ENCODE measurements at regions not wholly inside any gene's neighbourhood (a gene's known extent, or its start where the extent isn't known, plus 50 kb on each side); places are given as distances from the start of the nearest gene placed in this dataset.
"Not testable (repeated sequence)": the region's sequence is repeated elsewhere in the genome, so short reads cannot be mapped to it uniquely, and the experiment has no call there.

DNA sequence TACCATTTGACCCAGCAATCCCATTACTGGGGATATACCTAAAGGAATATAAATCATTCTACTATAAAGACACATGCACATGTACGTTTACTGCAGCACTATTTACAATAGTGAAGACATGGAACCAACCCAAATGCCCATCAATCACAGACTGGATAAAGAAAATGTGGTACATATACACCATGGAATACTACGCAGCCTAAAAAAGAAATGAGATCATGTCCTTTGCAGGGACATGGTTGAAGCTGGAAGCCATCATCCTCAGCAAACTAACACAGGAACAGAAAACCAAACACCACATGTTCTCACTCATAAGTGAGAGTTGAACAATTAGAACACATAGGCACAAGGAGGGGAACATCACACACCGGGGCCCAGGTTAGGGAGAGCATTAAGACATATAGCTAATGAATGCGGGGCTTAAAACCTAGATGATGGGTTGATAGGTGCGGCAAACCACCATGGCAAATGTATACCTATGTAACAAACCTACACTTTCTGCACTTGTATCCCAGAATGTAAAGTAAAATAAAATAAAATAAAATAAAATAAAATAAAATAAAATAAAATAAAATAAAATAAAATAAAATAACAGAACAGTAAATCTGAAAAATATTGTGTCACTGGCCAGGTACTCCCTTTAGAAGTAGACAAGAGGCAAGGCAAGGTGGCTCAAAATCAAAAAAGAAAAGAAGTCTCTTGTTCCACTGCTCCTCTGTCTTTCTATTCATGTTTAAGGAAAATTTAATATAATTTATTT lies 423.8 kb upstream of the GRAMD2B start:
- WGBS, 2 experiments = 100% methylated on average over 4 to 5 of the region's 5 CpGs
- not testable (repeated sequence) for H3K27ac ChIP-seq (ENCODE audit: insufficient read depth, low read depth, low read length, poor library complexity, severe bottlenecking); H3K36me3 ChIP-seq (ENCODE audit: control insufficient read depth, insufficient read depth, low read length)

DNA sequence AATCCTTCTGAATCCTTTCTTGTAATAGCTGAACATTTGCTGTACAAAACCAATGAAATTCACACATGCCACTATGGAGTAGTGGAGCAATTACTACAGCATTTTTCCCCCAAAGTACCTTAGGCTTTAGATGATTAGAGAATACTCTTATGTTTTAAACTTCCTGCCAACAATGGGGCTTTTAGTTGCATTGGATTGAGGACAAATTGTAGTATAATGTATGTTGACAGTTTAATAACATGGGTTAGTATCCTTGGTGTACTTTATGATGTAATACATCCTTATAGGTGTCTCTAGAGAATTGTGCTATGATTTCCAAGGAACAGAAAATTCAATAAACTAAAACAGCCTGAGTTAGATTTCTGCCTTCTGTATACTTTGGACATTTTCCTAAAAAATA lies 422.7 kb upstream of the GRAMD2B start:
- H3K4me3 ChIP-seq (ENCODE audit: insufficient read depth, low read depth, low read length) = no peak overlapping the region
- H3K27me3 ChIP-seq (ENCODE audit: control insufficient read depth, insufficient read depth, low read length, poor library complexity, severe bottlenecking) = no peaks in the 10 kb centered on the region
- H3K9me3 ChIP-seq (ENCODE audit: control insufficient read depth, low read length) = no peaks in the 10 kb centered on the region
- H3K4me1 ChIP-seq (ENCODE audit: control insufficient read depth, insufficient read depth, low read length) = peaks cover 6% of the 10 kb centered on the region
- no peak overlapping the region for H3K27ac ChIP-seq (ENCODE audit: insufficient read depth, low read depth, low read length, poor library complexity, severe bottlenecking)
- no peaks in the 10 kb centered on the region for H3K36me3 ChIP-seq (ENCODE audit: control insufficient read depth, insufficient read depth, low read length)

More for the DNA sequence above, 423.8 kb upstream of the GRAMD2B start:
- not testable (repeated sequence) for H3K9me3 ChIP-seq (ENCODE audit: control insufficient read depth, low read length); H3K27me3 ChIP-seq (ENCODE audit: control insufficient read depth, insufficient read depth, low read length, poor library complexity, severe bottlenecking); H3K4me1 ChIP-seq (ENCODE audit: control insufficient read depth, insufficient read depth, low read length); H3K4me3 ChIP-seq (ENCODE audit: insufficient read depth, low read depth, low read length)

DNA sequence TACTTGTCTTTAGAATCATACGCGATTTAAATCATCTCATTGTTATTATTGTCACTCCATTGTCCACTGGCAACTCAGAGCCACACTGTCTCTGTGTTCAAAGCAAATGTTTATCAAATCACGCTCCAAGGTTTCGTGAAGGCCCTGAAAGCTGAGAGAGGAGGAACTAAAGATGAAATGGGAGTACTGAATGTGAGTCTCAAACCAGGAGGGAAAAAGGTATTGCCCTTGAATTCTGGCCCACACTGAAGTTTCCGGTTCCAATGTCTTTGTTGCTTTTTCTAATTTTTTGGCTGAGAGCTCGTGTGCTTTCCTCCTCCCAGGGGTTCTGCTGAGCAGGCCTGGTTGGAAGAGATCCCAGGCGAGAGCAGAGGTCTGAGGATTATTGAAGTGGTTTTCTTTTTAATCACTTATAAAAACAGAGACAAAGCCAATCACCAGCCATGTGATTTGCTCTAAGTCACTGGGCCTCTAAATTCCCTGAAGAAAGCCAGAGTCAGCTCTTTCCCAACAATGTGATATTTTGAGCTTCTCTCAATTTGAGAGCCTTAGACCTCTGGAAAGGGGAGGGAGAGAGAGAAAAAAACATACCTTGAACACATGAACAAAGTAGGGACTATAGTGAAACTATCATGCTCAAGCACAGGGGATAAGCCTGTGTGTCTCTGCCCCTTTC lies 420.8 kb upstream of the GRAMD2B start:
- no peak overlapping the region for H3K27ac ChIP-seq (ENCODE audit: insufficient read depth, low read depth, low read length, poor library complexity, severe bottlenecking)
- WGBS, 2 experiments = 88 to 89% methylated on average over 6 of the region's 7 CpGs

DNA sequence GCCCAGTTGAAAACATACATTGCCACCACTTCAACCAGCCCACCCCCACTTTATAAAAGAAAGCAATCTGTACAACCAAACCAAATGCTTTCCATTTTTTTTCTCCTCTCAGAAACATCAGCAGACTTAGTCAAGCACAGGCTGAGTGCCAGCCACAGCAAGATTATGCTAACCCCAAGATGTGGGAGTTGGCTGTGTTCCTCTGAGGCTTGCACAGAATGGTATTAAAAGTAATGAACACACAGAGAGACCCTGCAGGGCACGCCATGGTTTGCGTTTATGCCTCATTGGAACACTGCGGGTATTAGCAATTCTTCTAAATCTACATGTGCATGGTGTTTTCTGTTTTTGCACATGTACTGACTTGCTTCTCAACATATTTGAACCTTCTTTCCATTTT lies 419.9 kb upstream of the GRAMD2B start:
- Histone ChIP-seq H3K36me3 (ENCODE audit: control insufficient read depth, insufficient read depth, low read length) (no peaks in the 10 kb centered on the region), H3K4me1 (ENCODE audit: control insufficient read depth, insufficient read depth, low read length) (peaks cover 6% of the 10 kb centered on the region), H3K9me3 (ENCODE audit: control insufficient read depth, low read length) (no peaks in the 10 kb centered on the region), H3K4me3 (ENCODE audit: insufficient read depth, low read depth, low read length) (no peak overlapping the region), H3K27ac (ENCODE audit: insufficient read depth, low read depth, low read length, poor library complexity, severe bottlenecking) (no peak overlapping the region), H3K27me3 (ENCODE audit: control insufficient read depth, insufficient read depth, low read length, poor library complexity, severe bottlenecking) (no peaks in the 10 kb centered on the region)
- 94 to 96% methylated on average over 3 of the region's 3 CpGs for WGBS, 2 experiments

More for the DNA sequence above, 420.8 kb upstream of the GRAMD2B start:
- peaks cover 6% of the 10 kb centered on the region for H3K4me1 ChIP-seq (ENCODE audit: control insufficient read depth, insufficient read depth, low read length)
- H3K4me3 ChIP-seq (ENCODE audit: insufficient read depth, low read depth, low read length) = no peak overlapping the region
- H3K9me3 ChIP-seq (ENCODE audit: control insufficient read depth, low read length) = no peaks in the 10 kb centered on the region
- no peaks in the 10 kb centered on the region for H3K27me3 ChIP-seq (ENCODE audit: control insufficient read depth, insufficient read depth, low read length, poor library complexity, severe bottlenecking)
- no peaks in the 10 kb centered on the region for H3K36me3 ChIP-seq (ENCODE audit: control insufficient read depth, insufficient read depth, low read length)

DNA sequence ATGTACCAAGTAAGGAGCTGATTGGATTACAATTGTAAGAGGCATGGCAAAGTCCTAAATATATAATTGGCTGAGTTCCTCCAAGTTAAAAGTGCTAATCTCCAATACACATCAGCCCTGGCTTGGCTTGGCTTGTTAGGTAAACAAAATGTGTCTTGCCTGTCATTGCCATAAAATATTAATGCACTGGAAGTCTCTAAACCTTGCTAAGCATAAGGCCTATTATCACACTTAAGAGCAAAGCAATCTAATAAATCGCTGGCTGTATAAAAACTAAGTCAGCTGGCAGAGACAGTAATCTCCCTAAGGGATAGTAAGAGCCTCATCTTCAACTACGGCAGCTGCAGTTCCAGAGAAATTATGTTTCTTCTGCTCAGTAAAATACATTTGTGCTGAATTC lies 418.6 kb upstream of the GRAMD2B start:
- no peaks in the 10 kb centered on the region for H3K27me3 ChIP-seq (ENCODE audit: control insufficient read depth, insufficient read depth, low read length, poor library complexity, severe bottlenecking)
- no peaks in the 10 kb centered on the region for H3K9me3 ChIP-seq (ENCODE audit: control insufficient read depth, low read length)
- no peak overlapping the region for H3K4me3 ChIP-seq (ENCODE audit: insufficient read depth, low read depth, low read length)
- WGBS, 2 experiments = 85 to 96% methylated on average over 2 of the region's 2 CpGs
- peaks cover 6% of the 10 kb centered on the region for H3K4me1 ChIP-seq (ENCODE audit: control insufficient read depth, insufficient read depth, low read length)
- H3K27ac ChIP-seq (ENCODE audit: insufficient read depth, low read depth, low read length, poor library complexity, severe bottlenecking) = no peak overlapping the region
- H3K36me3 ChIP-seq (ENCODE audit: control insufficient read depth, insufficient read depth, low read length) = no peaks in the 10 kb centered on the region

DNA sequence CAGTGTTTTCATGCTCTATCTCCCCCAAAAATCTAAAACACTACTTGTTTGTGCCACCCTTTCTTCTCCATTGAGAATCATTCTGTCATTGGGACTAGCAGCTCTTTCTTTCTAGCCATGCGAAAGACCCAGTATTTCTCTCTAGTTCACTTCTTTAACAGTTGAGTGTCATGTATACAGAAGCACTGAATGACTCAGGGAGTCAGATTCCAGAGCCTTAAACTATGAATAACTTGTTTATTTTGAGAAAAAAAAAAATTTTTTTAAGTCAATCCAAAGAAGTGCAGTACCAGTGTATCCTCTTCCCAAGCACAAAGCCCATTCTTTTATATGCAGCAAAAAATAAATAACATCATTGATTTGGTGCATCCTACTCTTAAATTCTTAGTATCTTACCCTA lies 415.4 kb upstream of the GRAMD2B start:
- H3K9me3 ChIP-seq (ENCODE audit: control insufficient read depth, low read length) = no peaks in the 10 kb centered on the region
- no peak overlapping the region for H3K4me3 ChIP-seq (ENCODE audit: insufficient read depth, low read depth, low read length)
- 100% methylated on average over 1 of the region's 1 CpG for WGBS, 2 experiments
- no peaks in the 10 kb centered on the region for H3K4me1 ChIP-seq (ENCODE audit: control insufficient read depth, insufficient read depth, low read length)
- no peaks in the 10 kb centered on the region for H3K27me3 ChIP-seq (ENCODE audit: control insufficient read depth, insufficient read depth, low read length, poor library complexity, severe bottlenecking)
- H3K27ac ChIP-seq (ENCODE audit: insufficient read depth, low read depth, low read length, poor library complexity, severe bottlenecking) = no peak overlapping the region
- H3K36me3 ChIP-seq (ENCODE audit: control insufficient read depth, insufficient read depth, low read length) = no peaks in the 10 kb centered on the region

DNA sequence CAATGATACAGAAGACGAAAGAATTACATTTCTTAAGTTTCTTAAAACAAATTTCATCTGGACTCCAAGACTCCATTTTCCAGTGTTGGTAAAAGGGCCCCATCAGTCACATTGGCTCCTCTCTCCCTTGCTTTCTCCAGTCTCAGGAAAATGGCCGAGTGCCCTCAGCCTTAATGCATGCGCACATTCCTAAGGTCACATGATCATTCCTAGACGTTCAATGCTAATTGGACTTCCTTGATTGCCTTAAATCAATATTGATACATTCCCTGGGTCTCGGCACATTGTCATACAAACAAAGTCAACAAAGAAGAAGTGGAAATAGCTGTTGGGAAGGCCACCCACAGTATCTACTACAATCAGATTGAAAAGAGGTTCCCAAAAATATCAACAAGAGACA lies 413.6 kb upstream of the GRAMD2B start:
- WGBS, 2 experiments = 47 to 49% methylated on average over 5 of the region's 5 CpGs
- Histone ChIP-seq H3K4me3 (ENCODE audit: insufficient read depth, low read depth, low read length) (no peak overlapping the region), H3K4me1 (ENCODE audit: control insufficient read depth, insufficient read depth, low read length) (no peaks in the 10 kb centered on the region), H3K9me3 (ENCODE audit: control insufficient read depth, low read length) (no peaks in the 10 kb centered on the region), H3K36me3 (ENCODE audit: control insufficient read depth, insufficient read depth, low read length) (no peaks in the 10 kb centered on the region), H3K27me3 (ENCODE audit: control insufficient read depth, insufficient read depth, low read length, poor library complexity, severe bottlenecking) (no peaks in the 10 kb centered on the region), H3K27ac (ENCODE audit: insufficient read depth, low read depth, low read length, poor library complexity, severe bottlenecking) (no peak overlapping the region)

DNA sequence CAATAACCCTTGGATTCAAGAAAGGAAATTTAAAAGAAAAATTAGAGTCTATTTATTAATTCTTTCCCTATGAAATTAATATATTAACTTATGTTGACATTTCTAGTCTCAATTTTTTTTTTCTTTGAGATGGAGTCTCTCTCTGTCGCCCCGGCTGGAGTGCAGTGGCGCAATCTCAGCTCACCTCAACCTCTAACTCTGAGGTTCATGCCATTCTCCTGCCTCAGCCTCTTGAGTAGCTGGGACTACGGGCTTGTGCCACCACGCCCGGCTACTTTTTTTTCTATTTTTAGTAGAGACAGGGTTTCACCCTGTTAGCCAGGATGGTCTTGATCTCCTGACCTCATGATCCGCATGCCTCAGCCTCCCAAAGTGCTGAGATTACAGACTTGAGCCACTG lies 411.7 kb upstream of the GRAMD2B start:
- not testable (repeated sequence) for H3K27ac ChIP-seq (ENCODE audit: insufficient read depth, low read depth, low read length, poor library complexity, severe bottlenecking)
- WGBS, 2 experiments = 89 to 94% methylated on average over 7 of the region's 7 CpGs

DNA sequence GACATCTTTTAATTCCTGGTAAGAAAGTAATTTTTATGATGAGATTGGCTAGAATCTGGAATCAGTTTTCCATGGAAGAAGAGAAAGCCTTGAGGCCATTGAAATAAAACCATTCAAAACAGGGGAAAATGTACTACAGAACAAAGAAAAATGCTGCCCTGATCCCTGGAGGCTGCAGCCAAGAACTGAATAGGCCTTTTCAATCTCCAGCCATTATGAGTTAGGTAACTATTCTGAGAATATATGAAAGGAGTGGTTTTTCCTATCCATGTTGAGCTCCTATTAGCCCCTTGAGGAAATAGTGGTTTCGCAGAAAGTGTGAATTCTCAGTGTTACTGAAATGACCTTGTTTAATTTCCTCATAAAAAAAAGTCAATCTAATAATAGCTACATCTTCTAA lies 408.5 kb upstream of the GRAMD2B start:
- Histone ChIP-seq H3K9me3 (ENCODE audit: control insufficient read depth, low read length) (no peaks in the 10 kb centered on the region), H3K27me3 (ENCODE audit: control insufficient read depth, insufficient read depth, low read length, poor library complexity, severe bottlenecking) (no peaks in the 10 kb centered on the region), H3K4me1 (ENCODE audit: control insufficient read depth, insufficient read depth, low read length) (peaks cover 6% of the 10 kb centered on the region), H3K36me3 (ENCODE audit: control insufficient read depth, insufficient read depth, low read length) (no peaks in the 10 kb centered on the region), H3K27ac (ENCODE audit: insufficient read depth, low read depth, low read length, poor library complexity, severe bottlenecking) (no peak overlapping the region), H3K4me3 (ENCODE audit: insufficient read depth, low read depth, low read length) (no peak overlapping the region)
- WGBS, 2 experiments = 88% methylated on average over 1 of the region's 1 CpG; no CpG with 5 or more reads in 1 of the 2 experiments

More for the DNA sequence above, 411.7 kb upstream of the GRAMD2B start:
- not testable (repeated sequence) for H3K9me3 ChIP-seq (ENCODE audit: control insufficient read depth, low read length); H3K4me1 ChIP-seq (ENCODE audit: control insufficient read depth, insufficient read depth, low read length); H3K36me3 ChIP-seq (ENCODE audit: control insufficient read depth, insufficient read depth, low read length); H3K27me3 ChIP-seq (ENCODE audit: control insufficient read depth, insufficient read depth, low read length, poor library complexity, severe bottlenecking); H3K4me3 ChIP-seq (ENCODE audit: insufficient read depth, low read depth, low read length)

DNA sequence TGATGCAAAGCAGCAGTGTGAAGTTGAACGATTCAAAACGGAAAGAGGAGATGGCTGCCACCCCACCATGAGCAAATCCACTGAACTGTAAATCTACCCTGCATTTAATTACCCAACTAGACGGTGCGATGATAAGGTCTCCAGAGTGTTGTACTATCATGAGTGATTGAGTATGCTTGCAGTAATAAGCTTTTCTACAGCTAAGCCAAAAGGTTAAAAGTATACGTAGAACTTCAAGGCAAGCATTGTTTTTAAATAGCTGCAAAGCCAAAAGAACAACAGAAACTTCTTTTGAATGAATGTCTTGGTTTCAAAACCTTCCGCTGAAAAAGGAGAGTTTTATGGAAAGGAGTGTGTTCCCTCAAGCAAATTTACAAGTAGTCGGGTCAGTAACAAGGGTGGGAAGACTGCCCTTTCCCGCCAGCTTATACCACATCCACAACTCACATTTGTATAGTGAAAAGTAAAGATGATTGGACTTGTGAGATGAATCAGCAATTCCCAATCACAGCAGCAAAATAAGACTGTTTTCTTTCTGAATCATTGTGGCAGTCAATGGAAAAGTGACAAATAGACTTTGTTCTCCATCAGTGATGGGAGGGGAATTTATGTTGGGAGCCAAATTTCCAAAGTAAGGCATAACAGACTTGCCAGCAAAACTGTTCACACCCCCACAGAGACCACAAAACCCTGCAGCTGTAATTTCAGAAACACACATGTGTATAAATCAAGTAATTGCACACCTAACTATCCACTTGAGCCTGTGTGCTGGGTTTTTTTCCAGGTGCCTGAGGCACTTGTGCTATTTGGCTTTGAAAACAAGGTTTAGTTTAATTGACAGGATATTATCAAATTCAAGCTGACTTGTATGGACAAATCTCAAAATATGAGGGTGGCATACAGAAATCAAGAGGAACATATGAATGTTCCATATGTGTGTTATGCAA lies 407.7 kb upstream of the GRAMD2B start:
- H3K4me1 ChIP-seq (ENCODE audit: control insufficient read depth, insufficient read depth, low read length) = peaks cover 6% of the 10 kb centered on the region
- H3K27ac ChIP-seq (ENCODE audit: insufficient read depth, low read depth, low read length, poor library complexity, severe bottlenecking) = no peak overlapping the region
- 73 to 74% methylated on average over 6 of the region's 8 CpGs for WGBS, 2 experiments
- H3K4me3 ChIP-seq (ENCODE audit: insufficient read depth, low read depth, low read length) = no peak overlapping the region
- no peaks in the 10 kb centered on the region for H3K27me3 ChIP-seq (ENCODE audit: control insufficient read depth, insufficient read depth, low read length, poor library complexity, severe bottlenecking)
- no peaks in the 10 kb centered on the region for H3K36me3 ChIP-seq (ENCODE audit: control insufficient read depth, insufficient read depth, low read length)
- no peaks in the 10 kb centered on the region for H3K9me3 ChIP-seq (ENCODE audit: control insufficient read depth, low read length)

Data from ectodermal cell (in vitro differentiated cells).